Endodermal cell (in vitro differentiated cells): ENCODE measurements at regions not wholly inside any gene's neighbourhood (a gene's known extent, or its start where the extent isn't known, plus 50 kb on each side); places are given as distances from the start of the nearest gene placed in this dataset.

ENCODE experiments used
- DNase-seq: peaks from one replicate; pipeline ENCODE4 v3.0.0-alpha.2; 2017
- H3K27ac ChIP-seq: 2 replicates; pipeline ENCODE4 v1.5.1; 2013; ENCODE audit warnings: mild to moderate bottlenecking, low read depth, low read length, moderate library complexity
- H3K27me3 ChIP-seq: 2 replicates; pipeline ENCODE4 v1.6.1; 2013; ENCODE audit warnings: mild to moderate bottlenecking, low read length, moderate library complexity; ENCODE audit not compliant: insufficient read depth, control insufficient read depth, poor library complexity, severe bottlenecking
- H3K36me3 ChIP-seq: 2 replicates; pipeline ENCODE4 v1.7.0; 2013; ENCODE audit warnings: mild to moderate bottlenecking, low read length, moderate library complexity; ENCODE audit not compliant: control insufficient read depth, insufficient read depth
- H3K4me1 ChIP-seq: one replicate; pipeline ENCODE4 v1.7.0; 2013; ENCODE audit warnings: low read length; ENCODE audit not compliant: control insufficient read depth, insufficient read depth
- H3K4me3 ChIP-seq: 2 replicates; pipeline ENCODE4 v1.5.1; 2013; ENCODE audit warnings: mild to moderate bottlenecking, low read length, moderate library complexity
- H3K9ac ChIP-seq: 2 replicates; pipeline ENCODE4 v1.6.1; 2013; ENCODE audit warnings: mild to moderate bottlenecking, low read length, moderate library complexity; ENCODE audit not compliant: poor library complexity, severe bottlenecking; ENCODE audit errors: extremely low read depth
- H3K9me3 ChIP-seq: 2 replicates; pipeline ENCODE4 v1.6.1; 2013; ENCODE audit warnings: mild to moderate bottlenecking, low read length, moderate library complexity; ENCODE audit not compliant: control insufficient read depth
- H3K27ac Mint-ChIP-seq: 2 replicates; pipeline ENCODE4 v1.8.0; 2020; ENCODE audit warnings: mixed read lengths
- H3K27me3 Mint-ChIP-seq: 2 replicates; pipeline ENCODE4 v1.8.0; 2021; ENCODE audit warnings: mild to moderate bottlenecking, mixed read lengths; ENCODE audit not compliant: insufficient read depth
- H3K36me3 Mint-ChIP-seq: 2 replicates; pipeline ENCODE4 v1.8.0; 2020; ENCODE audit warnings: low read depth, mixed read lengths
- H3K4me1 Mint-ChIP-seq: 2 replicates; pipeline ENCODE4 v1.8.0; 2020; ENCODE audit warnings: mixed read lengths
- H3K4me3 Mint-ChIP-seq: 2 replicates; pipeline ENCODE4 v1.8.0; 2020; ENCODE audit warnings: mild to moderate bottlenecking, moderate library complexity, mixed read lengths
- H3K9me3 Mint-ChIP-seq: 2 replicates; pipeline ENCODE4 v1.8.0; 2020; ENCODE audit warnings: mild to moderate bottlenecking, mixed read lengths
- WGBS, 2 experiments: methylation state at CpG; one replicate each; pipeline versions ENCODE4 v1.1.5 to v1.1.7; 2013; ENCODE audit warnings: missing lambda C conversion rate in 2 of 2, mixed read lengths in 1 of 2; ENCODE audit not compliant: insufficient coverage in 1 of 2, insufficient read length in 1 of 2; 5-methylcytosine and 5-hydroxymethylcytosine counted together
- TF ChIP-seq, protein P1 (sequence below): fragments of 200-600 bp; sonication (generic); conservative IDR thresholded peaks from 2 replicates; pipeline ENCODE4 v1.5.0; 2021; ENCODE audit warnings: antibody characterized with exemption, mild to moderate bottlenecking

DNA sequence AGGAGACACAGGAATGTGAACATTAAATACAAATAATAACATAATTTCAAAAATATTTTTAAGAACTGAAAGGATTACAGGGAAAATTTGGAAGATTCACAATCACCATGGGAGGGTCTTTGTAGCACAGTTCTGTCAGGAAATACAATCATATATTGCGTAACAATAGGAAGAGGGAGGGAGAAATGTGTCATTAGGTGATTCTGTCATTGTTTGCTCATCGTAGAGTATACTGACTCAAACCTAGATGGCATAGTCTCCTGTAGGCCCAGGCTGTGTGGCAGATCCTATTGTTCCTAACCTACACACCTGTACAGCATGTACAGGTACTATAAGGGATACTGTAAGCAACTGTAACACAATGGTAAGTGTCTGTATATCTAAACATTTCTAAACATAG is 330.4 kb downstream of the BRD1 start:
- Histone ChIP-seq H3K27me3 (no peaks in the 10 kb centered on the region), H3K36me3 (no peaks in the 10 kb centered on the region), H3K9me3 (peaks cover 13% of the 10 kb centered on the region), H3K27ac (no peak overlapping the region), H3K4me1 (no peaks in the 10 kb centered on the region), H3K4me3 (no peak overlapping the region), H3K9ac (no peak overlapping the region)
- Mint-ChIP-seq H3K4me3 (no peak overlapping the region), H3K27me3 (peaks cover 1% of the 10 kb centered on the region), H3K4me1 (no peaks in the 10 kb centered on the region), H3K36me3 (no peaks in the 10 kb centered on the region), H3K27ac (no peak overlapping the region), H3K9me3 (no peaks in the 10 kb centered on the region)
- DNase-seq = no peak
- WGBS, 2 experiments = 100% methylated on average over 1 to 2 of the region's 2 CpGs
- TF ChIP-seq, protein P1, sequence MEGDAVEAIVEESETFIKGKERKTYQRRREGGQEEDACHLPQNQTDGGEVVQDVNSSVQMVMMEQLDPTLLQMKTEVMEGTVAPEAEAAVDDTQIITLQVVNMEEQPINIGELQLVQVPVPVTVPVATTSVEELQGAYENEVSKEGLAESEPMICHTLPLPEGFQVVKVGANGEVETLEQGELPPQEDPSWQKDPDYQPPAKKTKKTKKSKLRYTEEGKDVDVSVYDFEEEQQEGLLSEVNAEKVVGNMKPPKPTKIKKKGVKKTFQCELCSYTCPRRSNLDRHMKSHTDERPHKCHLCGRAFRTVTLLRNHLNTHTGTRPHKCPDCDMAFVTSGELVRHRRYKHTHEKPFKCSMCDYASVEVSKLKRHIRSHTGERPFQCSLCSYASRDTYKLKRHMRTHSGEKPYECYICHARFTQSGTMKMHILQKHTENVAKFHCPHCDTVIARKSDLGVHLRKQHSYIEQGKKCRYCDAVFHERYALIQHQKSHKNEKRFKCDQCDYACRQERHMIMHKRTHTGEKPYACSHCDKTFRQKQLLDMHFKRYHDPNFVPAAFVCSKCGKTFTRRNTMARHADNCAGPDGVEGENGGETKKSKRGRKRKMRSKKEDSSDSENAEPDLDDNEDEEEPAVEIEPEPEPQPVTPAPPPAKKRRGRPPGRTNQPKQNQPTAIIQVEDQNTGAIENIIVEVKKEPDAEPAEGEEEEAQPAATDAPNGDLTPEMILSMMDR = no peak

DNA sequence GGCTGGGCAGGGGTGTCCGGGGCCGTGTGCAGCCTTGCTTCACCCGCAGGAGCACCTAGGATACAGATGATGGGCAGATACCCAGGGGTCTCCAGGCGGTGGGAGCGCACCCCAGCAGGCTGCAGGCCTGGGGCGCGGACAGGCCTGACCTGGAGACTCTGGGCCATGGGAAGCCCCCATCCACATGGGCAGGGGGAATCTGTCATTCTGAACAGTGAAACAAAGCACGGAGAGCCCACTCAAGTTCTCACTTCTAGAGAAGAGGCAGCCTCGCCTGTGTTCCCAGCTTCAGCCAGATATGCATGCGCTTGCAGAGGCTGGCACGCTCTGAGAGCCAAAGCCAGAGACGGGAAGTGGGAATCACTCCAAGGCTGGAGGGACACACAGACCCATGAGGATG is 333.1 kb downstream of the BRD1 start:
- no peaks in the 10 kb centered on the region for H3K27me3 ChIP-seq
- DNase-seq = no peak

DNA sequence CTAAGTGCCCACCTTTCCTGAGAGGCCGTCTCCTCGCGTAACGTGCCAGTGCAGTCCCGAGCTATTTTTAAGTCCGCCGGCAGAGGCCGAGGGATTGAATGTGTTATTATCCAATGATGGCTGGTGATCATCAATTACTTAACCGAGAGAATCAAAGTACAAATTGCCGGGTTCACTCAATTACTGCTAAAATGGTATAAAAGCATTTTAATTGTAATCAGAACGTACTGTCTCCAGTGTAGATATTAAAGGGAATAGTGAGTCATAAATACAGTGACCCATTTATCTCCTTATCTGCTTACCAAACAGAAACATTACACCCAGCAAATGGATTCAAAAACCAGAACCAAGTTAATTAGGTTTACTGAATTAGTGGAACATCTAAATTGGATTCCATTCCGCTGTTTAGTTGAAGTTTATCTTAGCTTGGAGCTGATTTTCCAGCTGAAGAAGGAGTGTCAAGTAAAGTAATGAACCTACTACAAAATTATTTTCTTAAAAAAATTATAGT is 334.9 kb downstream of the BRD1 start:
- TF ChIP-seq, protein P1 = no peak
- Mint-ChIP-seq H3K27me3 (peaks cover 1% of the 10 kb centered on the region), H3K36me3 (no peaks in the 10 kb centered on the region), H3K9me3 (no peaks in the 10 kb centered on the region), H3K27ac (no peak overlapping the region), H3K4me3 (no peak overlapping the region), H3K4me1 (peaks cover 6% of the 10 kb centered on the region)
- H3K9ac ChIP-seq = no peak overlapping the region
- H3K9me3 ChIP-seq = no peaks in the 10 kb centered on the region
- no peak for DNase-seq
- H3K4me1 ChIP-seq = no peaks in the 10 kb centered on the region
- no peak overlapping the region for H3K27ac ChIP-seq
- no peaks in the 10 kb centered on the region for H3K36me3 ChIP-seq
- 96 to 97% methylated on average over 11 to 12 of the region's 12 CpGs for WGBS, 2 experiments
- H3K4me3 ChIP-seq = no peak overlapping the region
- H3K27me3 ChIP-seq = no peaks in the 10 kb centered on the region

More for the DNA sequence above, 333.1 kb downstream of the BRD1 start:
- no peak overlapping the region for H3K4me3 ChIP-seq
- Mint-ChIP-seq H3K9me3 (no peaks in the 10 kb centered on the region), H3K4me3 (no peak overlapping the region), H3K36me3 (no peaks in the 10 kb centered on the region), H3K27me3 (peaks cover 1% of the 10 kb centered on the region), H3K27ac (no peak overlapping the region), H3K4me1 (peaks cover 2% of the 10 kb centered on the region)
- TF ChIP-seq, protein P1 = no peak
- H3K9ac ChIP-seq = no peak overlapping the region
- WGBS, 2 experiments = 95 to 96% methylated on average over 4 to 12 of the region's 12 CpGs
- H3K36me3 ChIP-seq = no peaks in the 10 kb centered on the region
- H3K27ac ChIP-seq = no peak overlapping the region
- H3K9me3 ChIP-seq = peaks cover 2% of the 10 kb centered on the region
- no peaks in the 10 kb centered on the region for H3K4me1 ChIP-seq
